ENCODE measurements at regions not wholly inside any gene's neighbourhood (a gene's known extent, or its start where the extent isn't known, plus 50 kb on each side); places are given as distances from the start of the nearest gene placed in this dataset.

- no peak for TF ChIP-seq GATA1 (IDR thresholded peaks at IDR 0.05; ENCODE audit: low read depth, low read length)
- TF ChIP-seq POLR2A (IDR thresholded peaks at IDR 0.05; ENCODE audit: low read length), result no peak
Measured at GRCh38 chr5:145260670-145261069, 574.5 kb downstream of the PRELID2 start.

GRCh38 chr5:145247745-145248040 is 587.4 kb downstream of the PRELID2 start:
- no peak for DNase-seq

More at GRCh38 chr5:145260670-145261069, 574.5 kb downstream of the PRELID2 start:
- DNase-seq, result no peak

GRCh38 chr5:145246961-145247744 is 588.0 kb downstream of the PRELID2 start:
- TF ChIP-seq POLR2A (IDR thresholded peaks at IDR 0.05; ENCODE audit: low read length) (no peak), GATA1 (IDR thresholded peaks at IDR 0.05; ENCODE audit: low read depth, low read length) (no peak)
- peak; percentile 35 to 81 for DNase-seq

More at GRCh38 chr5:145247745-145248040, 587.4 kb downstream of the PRELID2 start:
- TF ChIP-seq GATA1 (IDR thresholded peaks at IDR 0.05; ENCODE audit: low read depth, low read length) (no peak), POLR2A (IDR thresholded peaks at IDR 0.05; ENCODE audit: low read length) (no peak)

- no peak for DNase-seq
- no peak for TF ChIP-seq GATA1 (IDR thresholded peaks at IDR 0.05; ENCODE audit: low read depth, low read length)
- no peak for TF ChIP-seq POLR2A (IDR thresholded peaks at IDR 0.05; ENCODE audit: low read length)
Measured at GRCh38 chr5:145246379-145246778, 588.8 kb downstream of the PRELID2 start.

- DNase-seq, result no peak
- TF ChIP-seq GATA1 (IDR thresholded peaks at IDR 0.05; ENCODE audit: low read depth, low read length) (no peak), POLR2A (IDR thresholded peaks at IDR 0.05; ENCODE audit: low read length) (no peak)
Measured at GRCh38 chr5:145245354-145245753, 589.8 kb downstream of the PRELID2 start.

GRCh38 chr5:145244788-145245187 is 590.4 kb downstream of the PRELID2 start:
- no peak for TF ChIP-seq GATA1 (IDR thresholded peaks at IDR 0.05; ENCODE audit: low read depth, low read length)
- no peak for TF ChIP-seq POLR2A (IDR thresholded peaks at IDR 0.05; ENCODE audit: low read length)
- no peak for DNase-seq

- DNase-seq, result no peak
Measured at GRCh38 chr5:145244251-145244650, 590.9 kb downstream of the PRELID2 start.

GRCh38 chr5:145243016-145243415 is 592.1 kb downstream of the PRELID2 start:
- TF ChIP-seq GATA1 (IDR thresholded peaks at IDR 0.05; ENCODE audit: low read depth, low read length) (no peak), POLR2A (IDR thresholded peaks at IDR 0.05; ENCODE audit: low read length) (no peak)
- DNase-seq, result no peak

More at GRCh38 chr5:145244251-145244650, 590.9 kb downstream of the PRELID2 start:
- TF ChIP-seq POLR2A (IDR thresholded peaks at IDR 0.05; ENCODE audit: low read length), result no peak

- DNase-seq, result no peak
- TF ChIP-seq GATA1 (IDR thresholded peaks at IDR 0.05; ENCODE audit: low read depth, low read length), result no peak
- TF ChIP-seq POLR2A (IDR thresholded peaks at IDR 0.05; ENCODE audit: low read length), result no peak
Measured at GRCh38 chr5:145242551-145242950, 592.6 kb downstream of the PRELID2 start.

GRCh38 chr5:145237843-145238242 is 597.3 kb downstream of the PRELID2 start:
- peak; percentile 65 to 71 for DNase-seq
- TF ChIP-seq GATA1 (IDR thresholded peaks at IDR 0.05; ENCODE audit: low read depth, low read length), result no peak
- TF ChIP-seq POLR2A (IDR thresholded peaks at IDR 0.05; ENCODE audit: low read length), result no peak

- DNase-seq, result no peak
Measured at GRCh38 chr5:145236983-145237382, 598.2 kb downstream of the PRELID2 start.

GRCh38 chr5:145236127-145236526 is 599.0 kb downstream of the PRELID2 start:
- TF ChIP-seq GATA1 (IDR thresholded peaks at IDR 0.05; ENCODE audit: low read depth, low read length) (no peak), POLR2A (IDR thresholded peaks at IDR 0.05; ENCODE audit: low read length) (no peak)

More at GRCh38 chr5:145236983-145237382, 598.2 kb downstream of the PRELID2 start:
- TF ChIP-seq GATA1 (IDR thresholded peaks at IDR 0.05; ENCODE audit: low read depth, low read length) (no peak), POLR2A (IDR thresholded peaks at IDR 0.05; ENCODE audit: low read length) (no peak)

GRCh38 chr5:145233461-145233860 is 601.7 kb downstream of the PRELID2 start:
- no peak for DNase-seq
- TF ChIP-seq GATA1 (IDR thresholded peaks at IDR 0.05; ENCODE audit: low read depth, low read length), result no peak
- no peak for TF ChIP-seq POLR2A (IDR thresholded peaks at IDR 0.05; ENCODE audit: low read length)

More at GRCh38 chr5:145236127-145236526, 599.0 kb downstream of the PRELID2 start:
- DNase-seq, result no peak

GRCh38 chr5:145230781-145231180 is 604.4 kb downstream of the PRELID2 start:
- no peak for DNase-seq
- TF ChIP-seq POLR2A (IDR thresholded peaks at IDR 0.05; ENCODE audit: low read length) (no peak), GATA1 (IDR thresholded peaks at IDR 0.05; ENCODE audit: low read depth, low read length) (no peak)

- DNase-seq, result no peak
- TF ChIP-seq GATA1 (IDR thresholded peaks at IDR 0.05; ENCODE audit: low read depth, low read length), result no peak
- no peak for TF ChIP-seq POLR2A (IDR thresholded peaks at IDR 0.05; ENCODE audit: low read length)
Measured at GRCh38 chr5:145228564-145228963, 606.6 kb downstream of the PRELID2 start.
